ENCODE measurements at regions not wholly inside any gene's neighbourhood (a gene's known extent, or its start where the extent isn't known, plus 50 kb on each side); places are given as distances from the start of the nearest gene placed in this dataset.

DNA sequence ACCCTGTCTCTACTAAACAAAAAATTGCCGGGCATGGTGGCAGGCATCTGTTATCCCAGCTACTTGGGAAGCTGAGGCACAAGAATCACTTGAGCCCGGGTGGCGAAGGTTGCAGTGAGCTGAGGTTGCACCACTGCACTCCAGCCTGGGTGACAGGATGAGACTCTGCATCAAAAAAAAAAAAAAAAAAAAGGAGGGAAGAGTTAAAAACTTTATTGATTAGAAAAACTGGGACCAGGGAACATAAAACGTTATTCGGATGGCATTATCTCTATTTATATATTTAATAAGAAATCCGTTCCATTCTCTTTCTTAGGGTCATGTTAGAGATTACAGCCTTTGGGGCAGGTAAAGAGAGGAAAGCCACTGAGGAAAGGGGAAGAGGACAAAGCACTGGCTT lies 197.5 kb downstream of the BCR start:
- no peak for DNase-seq

DNA sequence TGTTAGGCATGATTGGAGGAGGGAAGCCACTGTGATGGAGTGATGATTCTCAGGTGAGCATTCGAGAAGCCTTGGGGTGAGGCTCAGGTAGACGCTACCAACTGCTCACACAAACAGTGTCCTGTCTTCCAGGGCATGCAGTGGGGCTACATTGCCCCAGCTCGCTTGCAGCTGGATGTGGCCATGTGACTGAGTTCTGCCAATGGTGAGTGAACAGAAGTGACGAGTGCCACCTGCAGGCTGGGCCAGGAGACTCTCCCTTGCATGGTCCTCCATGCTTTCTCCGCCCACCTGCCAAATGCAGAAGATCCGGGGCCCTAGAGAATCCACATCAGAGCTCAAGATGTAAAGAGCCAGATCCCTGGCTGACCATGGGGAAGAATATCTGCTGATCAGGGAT lies 195.9 kb downstream of the BCR start:
- DNase-seq = peak in 1 of 2 donors; percentile 50

DNA sequence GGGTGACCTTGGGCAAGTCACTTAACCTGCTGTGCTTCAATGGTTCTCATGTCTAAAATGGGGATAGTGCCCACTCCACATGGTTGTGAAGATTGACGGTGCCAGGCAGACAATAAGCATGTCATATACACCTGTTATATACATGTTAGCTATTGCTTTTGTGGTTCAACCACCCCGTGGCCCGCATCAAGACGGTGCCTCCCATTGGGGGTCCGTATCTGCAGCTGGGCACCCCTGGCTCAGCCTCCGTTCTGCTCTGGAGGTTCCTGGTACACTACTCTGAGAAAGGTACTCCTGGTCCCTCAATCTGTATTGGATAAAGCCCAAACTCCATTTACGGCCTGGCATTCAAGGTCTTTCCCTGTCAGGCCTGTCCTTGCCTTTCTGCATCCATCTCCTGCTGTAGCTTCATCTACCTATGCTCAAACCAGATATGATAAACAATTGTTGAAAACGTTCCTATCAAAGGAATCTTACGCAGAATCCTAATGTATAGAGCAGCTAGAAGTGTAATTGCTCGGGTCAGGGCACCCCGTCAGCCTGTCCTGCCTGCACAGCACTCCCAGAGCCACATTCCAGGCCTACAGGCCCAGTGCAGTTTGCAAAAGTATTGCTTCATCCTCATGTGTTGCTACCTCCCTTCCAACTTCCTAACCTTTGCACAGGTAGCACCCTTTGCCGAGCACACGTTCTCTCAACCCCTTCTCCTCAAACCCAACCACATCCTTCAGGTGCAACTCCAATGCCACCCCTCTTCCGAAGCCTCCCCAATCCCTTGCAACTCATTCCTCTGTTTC lies 194.9 kb downstream of the BCR start:
- DNase-seq = no peak

DNA sequence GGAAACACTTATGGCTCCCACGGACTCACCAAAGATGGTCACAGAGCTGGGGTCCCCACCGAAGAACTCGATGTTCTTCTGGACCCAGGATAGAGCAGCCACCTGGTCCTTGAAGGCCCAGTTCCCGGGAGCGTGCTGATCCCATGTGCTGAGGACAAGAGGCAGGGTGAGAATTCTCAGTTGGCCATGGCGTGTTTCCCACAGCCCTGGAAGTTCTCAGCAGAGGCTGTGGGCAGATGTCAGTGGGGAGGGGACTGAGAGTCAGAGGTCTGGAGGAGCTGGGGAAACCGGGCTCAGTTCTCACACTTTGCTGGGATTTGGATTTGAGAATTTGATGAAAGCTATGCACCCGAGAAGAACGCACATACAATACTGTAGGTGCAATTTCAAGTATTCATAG lies 193.3 kb downstream of the BCR start:
- DNase-seq = no peak

DNA sequence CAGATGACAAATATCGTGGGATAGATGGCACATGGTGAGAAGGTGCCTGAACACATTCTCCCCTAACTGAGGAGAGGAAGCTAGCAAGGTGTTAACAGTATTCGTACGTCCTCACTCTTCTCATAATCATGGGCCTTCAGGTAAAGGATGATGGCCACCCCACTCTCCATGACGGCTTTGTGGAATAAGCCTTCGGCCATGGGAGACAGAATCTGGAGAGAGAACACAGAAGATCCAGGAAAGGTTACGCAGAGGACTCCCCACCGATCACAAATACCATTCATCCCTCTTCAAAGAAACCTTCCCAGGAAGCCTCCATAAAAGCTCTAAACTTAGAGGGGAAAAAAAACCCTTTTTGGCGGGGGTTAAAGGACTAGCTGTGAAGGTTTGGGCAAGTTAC lies 189.9 kb downstream of the BCR start:
- DNase-seq = no peak

DNA sequence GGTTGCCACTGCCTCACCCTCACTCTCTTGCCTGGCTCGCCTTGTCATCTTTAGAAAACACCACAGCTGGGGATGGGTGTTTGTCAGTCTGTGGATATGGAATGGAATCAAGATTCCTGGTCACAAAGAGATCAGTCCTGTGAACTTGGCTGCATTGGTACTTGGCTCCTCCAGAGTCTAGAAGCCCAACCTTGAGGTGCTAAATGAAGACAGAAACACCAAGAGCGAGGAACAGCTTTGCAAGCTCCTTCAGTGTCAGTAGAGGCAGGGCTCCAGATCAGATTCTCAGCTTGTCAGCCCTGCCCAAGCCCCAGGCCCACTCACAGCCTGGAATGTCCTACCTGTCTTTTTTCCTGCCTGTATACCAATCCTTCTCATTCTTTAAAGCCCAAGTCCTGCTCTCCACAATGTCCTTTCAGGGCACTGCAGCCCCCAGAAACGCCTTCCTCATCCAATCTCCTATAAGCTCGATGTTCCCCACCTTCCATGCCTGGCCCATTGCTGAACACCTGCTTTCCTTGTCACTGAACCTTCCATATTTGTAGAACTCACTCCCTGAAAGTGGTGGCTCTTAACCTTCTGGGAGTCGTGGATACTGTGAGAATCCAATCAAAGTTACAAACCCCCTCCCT lies 188.9 kb downstream of the BCR start:
- no peak for DNase-seq

All from inflammatory macrophage (primary cell).